Neural cell (in vitro differentiated cells): ENCODE measurements at regions not wholly inside any gene's neighbourhood (a gene's known extent, or its start where the extent isn't known, plus 50 kb on each side); places are given as distances from the start of the nearest gene placed in this dataset.

Experiments used
- H2AFZ ChIP-seq: fragments of 200-600, 300-800 bp; sonication (generic), shearing (Covaris generic); 2 replicates; pipeline ENCODE4 v1.6.0; 2014; ENCODE audit warnings: low read depth, mild to moderate bottlenecking, antibody characterized with exemption, low read length, moderate library complexity
- H3F3A ChIP-seq: fragments of 200-600 bp; shearing (Covaris generic); 2 replicates; pipeline ENCODE4 v1.6.1; 2016; ENCODE audit warnings: mild to moderate bottlenecking, moderate library complexity, mixed read lengths, antibody characterized with exemption, low read length; ENCODE audit not compliant: insufficient read depth, poor library complexity, severe bottlenecking
- H3K27ac ChIP-seq: fragments of 200-600, 300-800 bp; sonication (generic), shearing (Covaris generic); 2 replicates; pipeline ENCODE4 v1.5.1; 2014; ENCODE audit warnings: mild to moderate bottlenecking, low read length, moderate library complexity
- H3K27me3 ChIP-seq: fragments of 300-800, 200-600 bp; sonication (generic), shearing (Covaris generic); 2 replicates; pipeline ENCODE4 v1.6.0; 2014; ENCODE audit warnings: mild to moderate bottlenecking, low read depth, low read length, moderate library complexity; ENCODE audit not compliant: insufficient read depth
- H3K36me3 ChIP-seq: fragments of 300-800, 200-600 bp; sonication (generic), shearing (Covaris generic); 2 replicates; pipeline ENCODE4 v1.5.1; 2014; ENCODE audit warnings: mild to moderate bottlenecking, antibody characterized with exemption, low read length, moderate library complexity; ENCODE audit not compliant: insufficient read depth
- H3K4me2 ChIP-seq: fragments of 300-800, 200-600 bp; sonication (generic), shearing (Covaris generic); 2 replicates; pipeline ENCODE4 v1.6.0; 2014; ENCODE audit warnings: mild to moderate bottlenecking, low read length
- H3K4me3 ChIP-seq: fragments of 300-800, 200-600 bp; sonication (generic), shearing (Covaris generic); 2 replicates; pipeline ENCODE4 v1.5.1; 2014; ENCODE audit warnings: mild to moderate bottlenecking, low read length, moderate library complexity
- H3K79me2 ChIP-seq: fragments of 200-600 bp; shearing (Covaris generic); replicated peaks from 2 replicates; pipeline ENCODE4 v1.6.0; 2014; ENCODE audit warnings: mild to moderate bottlenecking, low read length, moderate library complexity; ENCODE audit not compliant: insufficient read depth
- H3K9ac ChIP-seq: fragments of 300-800, 200-600 bp; sonication (generic), shearing (Covaris generic); 2 replicates; pipeline ENCODE4 v1.6.1; 2016; ENCODE audit warnings: mild to moderate bottlenecking, low read length, mixed read lengths
- H3K9me2 ChIP-seq: fragments of 200-600 bp; shearing (Covaris generic); 2 replicates; pipeline ENCODE4 v1.6.1; 2016; ENCODE audit warnings: mild to moderate bottlenecking, low read length, mixed read lengths; ENCODE audit not compliant: insufficient read depth
- H3K9me3 ChIP-seq: fragments of 200-600, 300-800 bp; sonication (generic), shearing (Covaris generic); 2 replicates; pipeline ENCODE4 v1.6.1; 2016; ENCODE audit warnings: mild to moderate bottlenecking, mixed run types, low read length, moderate library complexity, mixed read lengths
- H4K20me1 ChIP-seq: fragments of 200-600 bp; shearing (Covaris generic); 2 replicates; pipeline ENCODE4 v1.6.1; 2016; ENCODE audit warnings: mild to moderate bottlenecking, mixed run types; ENCODE audit not compliant: insufficient read depth
- EP300 ChIP-seq: fragments of 450-650 bp; conservative IDR thresholded peaks from 2 replicates; pipeline ENCODE4 v1.6.1; 2014; ENCODE audit warnings: antibody characterized with exemption, mild to moderate bottlenecking, moderate library complexity; ENCODE audit not compliant: poor library complexity, severe bottlenecking
- EZH2 ChIP-seq: fragments of 200-600, 300-800 bp; shearing (Covaris generic), sonication (generic); IDR thresholded peaks from 2 replicates; pipeline ENCODE4 v1.6.1; 2014; ENCODE audit warnings: antibody characterized with exemption, low read length, borderline replicate concordance, mild to moderate bottlenecking; ENCODE audit not compliant: insufficient read depth, poor library complexity, severe bottlenecking
- MXI1 ChIP-seq: fragments of 450-650 bp; conservative IDR thresholded peaks from 2 replicates; pipeline ENCODE4 v1.6.1; 2014; ENCODE audit warnings: antibody characterized with exemption, mild to moderate bottlenecking; ENCODE audit not compliant: poor library complexity, severe bottlenecking
- POLR2AphosphoS5 ChIP-seq: IDR thresholded peaks from 2 replicates; pipeline ENCODE4 v1.6.1; 2012
- RAD21 ChIP-seq: fragments of 450-650 bp; conservative IDR thresholded peaks from 2 replicates; pipeline ENCODE4 v1.6.1; 2014; ENCODE audit warnings: antibody characterized with exemption, mild to moderate bottlenecking, moderate library complexity
- REST ChIP-seq: IDR thresholded peaks from 2 replicates; pipeline ENCODE4 v1.6.1; 2012; ENCODE audit warnings: borderline replicate concordance
- SMC3 ChIP-seq: fragments of 450-650 bp; conservative IDR thresholded peaks from 2 replicates; pipeline ENCODE4 v1.6.1; 2014; ENCODE audit warnings: antibody characterized with exemption, mild to moderate bottlenecking, moderate library complexity; ENCODE audit not compliant: poor library complexity
- TAF1 ChIP-seq: IDR thresholded peaks from 2 replicates; pipeline ENCODE4 v1.6.1; 2012; ENCODE audit warnings: low read depth
- TF ChIP-seq, protein P1 (sequence below): fragments of 450-650 bp; IDR thresholded peaks from 2 replicates; pipeline ENCODE4 v1.5.1; 2014; ENCODE audit warnings: antibody characterized with exemption, mild to moderate bottlenecking, moderate library complexity; ENCODE audit not compliant: poor library complexity, severe bottlenecking

- Histone ChIP-seq H3K36me3 (no peaks in the 10 kb centered on the region), H3K27me3 (no peaks in the 10 kb centered on the region), H3K9me2 (no peaks in the 10 kb centered on the region)
Measured at GRCh38 chr4:32207456-32207855, 1487.3 kb downstream of the PCDH7 start.

GRCh38 chr4:32215277-32215676 is 1495.1 kb downstream of the PCDH7 start:
- H3K4me2 ChIP-seq: no peak overlapping the region
- no peak overlapping the region for H2AFZ ChIP-seq
- no peaks in the 10 kb centered on the region for H3K9me2 ChIP-seq
- no peak overlapping the region for H3K4me3 ChIP-seq
- no peaks in the 10 kb centered on the region for H3K27me3 ChIP-seq
- no peaks in the 10 kb centered on the region for H3K9me3 ChIP-seq
- H3F3A ChIP-seq: no peaks in the 10 kb centered on the region
- TF ChIP-seq MXI1 (no peak), POLR2AphosphoS5 (no peak), EP300 (no peak), REST (no peak), SMC3 (no peak), RAD21 (no peak), EZH2 (no peak), TAF1 (no peak)
- TF ChIP-seq, protein P1, sequence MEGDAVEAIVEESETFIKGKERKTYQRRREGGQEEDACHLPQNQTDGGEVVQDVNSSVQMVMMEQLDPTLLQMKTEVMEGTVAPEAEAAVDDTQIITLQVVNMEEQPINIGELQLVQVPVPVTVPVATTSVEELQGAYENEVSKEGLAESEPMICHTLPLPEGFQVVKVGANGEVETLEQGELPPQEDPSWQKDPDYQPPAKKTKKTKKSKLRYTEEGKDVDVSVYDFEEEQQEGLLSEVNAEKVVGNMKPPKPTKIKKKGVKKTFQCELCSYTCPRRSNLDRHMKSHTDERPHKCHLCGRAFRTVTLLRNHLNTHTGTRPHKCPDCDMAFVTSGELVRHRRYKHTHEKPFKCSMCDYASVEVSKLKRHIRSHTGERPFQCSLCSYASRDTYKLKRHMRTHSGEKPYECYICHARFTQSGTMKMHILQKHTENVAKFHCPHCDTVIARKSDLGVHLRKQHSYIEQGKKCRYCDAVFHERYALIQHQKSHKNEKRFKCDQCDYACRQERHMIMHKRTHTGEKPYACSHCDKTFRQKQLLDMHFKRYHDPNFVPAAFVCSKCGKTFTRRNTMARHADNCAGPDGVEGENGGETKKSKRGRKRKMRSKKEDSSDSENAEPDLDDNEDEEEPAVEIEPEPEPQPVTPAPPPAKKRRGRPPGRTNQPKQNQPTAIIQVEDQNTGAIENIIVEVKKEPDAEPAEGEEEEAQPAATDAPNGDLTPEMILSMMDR: no peak
- H3K9ac ChIP-seq: no peak overlapping the region
- H3K79me2 ChIP-seq: no peaks in the 10 kb centered on the region
- no peaks in the 10 kb centered on the region for H4K20me1 ChIP-seq
- H3K27ac ChIP-seq: no peak overlapping the region
- H3K36me3 ChIP-seq: no peaks in the 10 kb centered on the region

More at GRCh38 chr4:32207456-32207855, 1487.3 kb downstream of the PCDH7 start:
- Histone ChIP-seq H3K79me2 (no peaks in the 10 kb centered on the region), H3K9me3 (peaks cover 18% of the 10 kb centered on the region), H3K27ac (no peak overlapping the region), H3K9ac (no peak overlapping the region), H3F3A (no peaks in the 10 kb centered on the region), H3K4me3 (no peak overlapping the region), H2AFZ (no peak overlapping the region), H4K20me1 (no peaks in the 10 kb centered on the region), H3K4me2 (no peak overlapping the region)
- no peak for TF ChIP-seq POLR2AphosphoS5
- no peak for TF ChIP-seq RAD21

- no peaks in the 10 kb centered on the region for H3K27me3 ChIP-seq
- no peak overlapping the region for H3K4me3 ChIP-seq
- no peak overlapping the region for H3K27ac ChIP-seq
- no peak overlapping the region for H2AFZ ChIP-seq
- no peak overlapping the region for H3K4me2 ChIP-seq
- no peaks in the 10 kb centered on the region for H4K20me1 ChIP-seq
- H3K9me3 ChIP-seq: no peaks in the 10 kb centered on the region
- H3K79me2 ChIP-seq: no peaks in the 10 kb centered on the region
- H3K36me3 ChIP-seq: no peaks in the 10 kb centered on the region
- no peak for TF ChIP-seq SMC3
- no peak for TF ChIP-seq MXI1
- TF ChIP-seq EP300: no peak
- no peak for TF ChIP-seq RAD21
- TF ChIP-seq, protein P1: no peak
- no peak for TF ChIP-seq POLR2AphosphoS5
- TF ChIP-seq REST: no peak
- TF ChIP-seq EZH2: no peak
- TF ChIP-seq TAF1: no peak
- H3F3A ChIP-seq: no peaks in the 10 kb centered on the region
- H3K9me2 ChIP-seq: no peaks in the 10 kb centered on the region
- no peak overlapping the region for H3K9ac ChIP-seq
Measured at GRCh38 chr4:32216502-32216901, 1496.3 kb downstream of the PCDH7 start.
